GM12875 (cell line): ENCODE measurements at regions not wholly inside any gene's neighbourhood (a gene's known extent, or its start where the extent isn't known, plus 50 kb on each side); places are given as distances from the start of the nearest gene placed in this dataset.

Experiments used
- H3K4me3 ChIP-seq: one replicate; pipeline ENCODE4 v1.5.1; 2011; ENCODE audit warnings: low read depth, low read length, control low read depth
- TF ChIP-seq, protein P1 (sequence below): IDR thresholded peaks from 2 replicates; pipeline ENCODE4 v1.5.1; 2011; ENCODE audit warnings: low read depth, mild to moderate bottlenecking, control low read depth, inconsistent platforms, low read length, moderate library complexity, borderline replicate concordance; ENCODE audit not compliant: insufficient read depth

DNA sequence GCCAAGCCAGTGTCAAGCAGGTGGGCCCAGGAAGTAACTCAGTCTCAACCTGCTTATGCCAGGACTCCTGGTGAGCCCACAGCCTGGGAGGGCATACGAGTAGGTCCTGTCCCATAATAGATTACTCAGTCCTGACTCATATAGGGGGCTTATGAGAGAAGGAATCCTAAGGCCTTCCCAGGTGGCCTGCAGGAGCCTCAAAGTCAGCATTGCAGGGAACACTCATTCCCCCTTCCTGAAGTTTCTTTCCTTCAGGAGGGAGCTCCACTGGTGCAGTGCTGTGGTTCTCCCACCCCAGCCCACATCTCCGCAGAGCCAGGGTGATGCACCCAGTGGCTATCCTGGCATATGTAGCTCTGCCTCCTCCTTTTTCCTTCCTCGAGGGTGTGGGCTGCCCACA is 137.3 kb downstream of the ZIC5 start:
- no peak overlapping the region for H3K4me3 ChIP-seq
- TF ChIP-seq, protein P1, sequence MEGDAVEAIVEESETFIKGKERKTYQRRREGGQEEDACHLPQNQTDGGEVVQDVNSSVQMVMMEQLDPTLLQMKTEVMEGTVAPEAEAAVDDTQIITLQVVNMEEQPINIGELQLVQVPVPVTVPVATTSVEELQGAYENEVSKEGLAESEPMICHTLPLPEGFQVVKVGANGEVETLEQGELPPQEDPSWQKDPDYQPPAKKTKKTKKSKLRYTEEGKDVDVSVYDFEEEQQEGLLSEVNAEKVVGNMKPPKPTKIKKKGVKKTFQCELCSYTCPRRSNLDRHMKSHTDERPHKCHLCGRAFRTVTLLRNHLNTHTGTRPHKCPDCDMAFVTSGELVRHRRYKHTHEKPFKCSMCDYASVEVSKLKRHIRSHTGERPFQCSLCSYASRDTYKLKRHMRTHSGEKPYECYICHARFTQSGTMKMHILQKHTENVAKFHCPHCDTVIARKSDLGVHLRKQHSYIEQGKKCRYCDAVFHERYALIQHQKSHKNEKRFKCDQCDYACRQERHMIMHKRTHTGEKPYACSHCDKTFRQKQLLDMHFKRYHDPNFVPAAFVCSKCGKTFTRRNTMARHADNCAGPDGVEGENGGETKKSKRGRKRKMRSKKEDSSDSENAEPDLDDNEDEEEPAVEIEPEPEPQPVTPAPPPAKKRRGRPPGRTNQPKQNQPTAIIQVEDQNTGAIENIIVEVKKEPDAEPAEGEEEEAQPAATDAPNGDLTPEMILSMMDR, result no peak

DNA sequence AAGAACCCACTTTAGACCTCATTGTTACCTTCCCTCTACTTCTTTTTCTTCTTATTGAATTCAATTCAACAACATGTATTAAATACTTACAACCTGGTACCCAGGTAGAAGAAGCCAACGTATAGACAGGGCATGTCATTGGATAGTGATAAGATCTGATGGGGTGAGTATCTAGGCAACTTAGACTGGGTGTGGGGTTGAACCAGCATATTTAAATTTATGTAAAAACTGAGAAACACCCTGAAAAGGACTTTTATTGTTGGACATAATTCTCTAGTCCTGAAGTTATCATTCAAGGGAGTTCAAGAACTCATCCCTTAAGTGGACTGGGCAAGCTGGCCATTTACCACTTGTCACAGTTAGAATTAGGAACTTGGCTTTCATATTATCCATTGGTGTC is 139.2 kb downstream of the ZIC5 start:
- TF ChIP-seq, protein P1, result no peak
- no peak overlapping the region for H3K4me3 ChIP-seq

- H3K4me3 ChIP-seq, result no peak overlapping the region
- TF ChIP-seq, protein P1, result no peak
Measured at GRCh38 chr13:99830931-99831330, 140.6 kb downstream of the ZIC5 start.

DNA sequence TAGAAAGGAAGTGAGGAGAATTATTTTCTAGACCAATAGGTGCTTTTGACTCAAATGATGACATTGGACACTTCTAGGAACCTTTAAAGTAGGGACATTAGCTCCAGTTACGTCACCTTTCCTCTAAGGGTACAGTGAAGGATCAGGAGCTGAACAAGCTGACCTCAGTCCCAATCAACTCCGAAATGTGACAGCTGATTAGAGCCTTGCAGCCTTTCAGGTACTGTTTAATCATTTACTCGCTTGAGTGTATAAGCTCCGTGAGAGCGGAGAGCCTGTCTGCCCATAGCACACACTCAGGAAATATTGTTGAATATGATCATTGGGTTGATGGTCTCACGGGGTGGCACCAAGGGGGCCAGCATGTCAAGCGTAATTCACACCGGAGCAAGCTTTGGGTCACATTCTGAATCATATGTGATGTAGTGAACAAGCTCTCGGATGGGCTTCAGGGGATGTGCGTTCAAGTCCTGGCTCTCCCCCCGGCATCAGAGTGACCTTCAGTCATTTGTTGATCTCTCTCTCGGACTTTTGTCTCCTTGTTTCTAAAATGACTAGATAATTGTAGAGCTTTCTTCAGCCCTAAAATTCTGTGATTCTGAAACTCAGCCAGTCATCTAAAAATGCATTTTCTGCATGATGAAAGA is 141.9 kb downstream of the ZIC5 start:
- H3K4me3 ChIP-seq, result no peak overlapping the region
- TF ChIP-seq, protein P1, result no peak

DNA sequence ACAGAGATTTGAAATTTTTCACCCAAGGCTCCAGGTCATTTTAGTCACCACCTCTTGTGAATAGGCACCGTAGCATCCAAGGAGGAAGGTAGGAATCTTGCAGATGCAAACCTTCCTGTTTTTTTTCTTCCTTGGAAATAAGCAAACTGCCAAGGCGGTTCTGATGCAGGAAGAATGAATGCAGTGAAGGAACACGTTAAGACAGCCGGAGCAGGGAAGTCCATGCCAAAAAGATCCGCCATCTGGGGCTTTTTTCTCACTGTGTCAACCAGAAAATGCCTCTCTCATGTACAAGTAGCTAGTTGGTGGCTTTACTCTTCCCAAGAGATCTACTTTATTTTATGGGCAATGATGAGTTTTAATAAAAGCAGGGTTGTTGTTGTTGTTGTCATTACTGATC is 142.4 kb downstream of the ZIC5 start:
- no peak overlapping the region for H3K4me3 ChIP-seq
- TF ChIP-seq, protein P1, result no peak

- TF ChIP-seq, protein P1, result no peak
- no peak overlapping the region for H3K4me3 ChIP-seq
Measured at GRCh38 chr13:99828735-99829134, 142.8 kb downstream of the ZIC5 start.

GRCh38 chr13:99828123-99828522 is 143.4 kb downstream of the ZIC5 start:
- TF ChIP-seq, protein P1, result no peak
- no peak overlapping the region for H3K4me3 ChIP-seq
